ENCODE measurements at regions not wholly inside any gene's neighbourhood (a gene's known extent, or its start where the extent isn't known, plus 50 kb on each side); places are given as distances from the start of the nearest gene placed in this dataset.

- TF ChIP-seq CTCF (IDR thresholded peaks at IDR 0.05) = no peak
- ATAC-seq (ENCODE audit: low FRiP score) (no peak), DNase-seq (ENCODE audit: low spot score) (no peak)
Measured at GRCh38 chr13:99126821-99127220, 73.8 kb upstream of the UBAC2 start.

GRCh38 chr13:99129050-99129449 lies 71.6 kb upstream of the UBAC2 start:
- no peak for DNase-seq (ENCODE audit: low spot score)
- ATAC-seq (ENCODE audit: low FRiP score) = no peak
- TF ChIP-seq CTCF (IDR thresholded peaks at IDR 0.05) = no peak

GRCh38 chr13:99129951-99130350 lies 70.7 kb upstream of the UBAC2 start:
- DNase-seq (ENCODE audit: low spot score) = no peak
- ATAC-seq (ENCODE audit: low FRiP score) = no peak
- no peak for TF ChIP-seq CTCF (IDR thresholded peaks at IDR 0.05)

- TF ChIP-seq CTCF (IDR thresholded peaks at IDR 0.05) = no peak
Measured at GRCh38 chr13:99131410-99131809, 69.2 kb upstream of the UBAC2 start.

GRCh38 chr13:99132295-99132835 lies 68.3 kb upstream of the UBAC2 start:
- no peak for TF ChIP-seq CTCF (IDR thresholded peaks at IDR 0.05)
- no peak for DNase-seq (ENCODE audit: low spot score)
- no peak for ATAC-seq (ENCODE audit: low FRiP score)

More at GRCh38 chr13:99131410-99131809, 69.2 kb upstream of the UBAC2 start:
- ATAC-seq (ENCODE audit: low FRiP score) (no peak), DNase-seq (ENCODE audit: low spot score) (no peak)

GRCh38 chr13:99133230-99133629 lies 67.4 kb upstream of the UBAC2 start:
- TF ChIP-seq CTCF (IDR thresholded peaks at IDR 0.05) = no peak
- DNase-seq (ENCODE audit: low spot score) (no peak), ATAC-seq (ENCODE audit: low FRiP score) (no peak)

GRCh38 chr13:99133848-99134247 lies 66.8 kb upstream of the UBAC2 start:
- no peak for ATAC-seq (ENCODE audit: low FRiP score)
- no peak for DNase-seq (ENCODE audit: low spot score)
- TF ChIP-seq CTCF (IDR thresholded peaks at IDR 0.05) = no peak

Measured in omental fat pad (tissue), 3 donors.